Panc1 (cell line): ENCODE measurements at regions not wholly inside any gene's neighbourhood (a gene's known extent, or its start where the extent isn't known, plus 50 kb on each side); places are given as distances from the start of the nearest gene placed in this dataset.

Source experiments
- CTCF ChIP-seq: fragments of 450-650 bp; IDR thresholded peaks from 2 replicates; pipeline ENCODE4 v1.5.1; 2017; ENCODE audit warnings: mild to moderate bottlenecking
- REST ChIP-seq, 2 experiments: IDR thresholded peaks; 2 replicates each; pipeline ENCODE4 v1.6.1; 2011 to 2012; ENCODE audit warnings: low read depth in 2 of 2, control low read depth in 1 of 2, low read length in 1 of 2, mild to moderate bottlenecking in 1 of 2, moderate library complexity in 1 of 2; ENCODE audit not compliant: insufficient read depth in 1 of 2

GRCh38 chr2:61677306-61677705, 139.2 kb upstream of the XPO1 start:
- TF ChIP-seq REST (IDR thresholded peaks at IDR 0.05; ENCODE audit: insufficient read depth in 1 of 2, low read depth in 2 of 2, low read length in 1 of 2) (no peak), CTCF (no peak)
